DOHH2 (cell line): ENCODE measurements at regions not wholly inside any gene's neighbourhood (a gene's known extent, or its start where the extent isn't known, plus 50 kb on each side); places are given as distances from the start of the nearest gene placed in this dataset.

ENCODE experiments used
- CTCF ChIP-seq: fragments of 200-600 bp; sonication (generic); IDR thresholded peaks from one replicate; pipeline ENCODE4 v1.5.1; 2014; ENCODE audit warnings: antibody characterized with exemption, mild to moderate bottlenecking, low read depth, low read length; ENCODE audit not compliant: poor library complexity, severe bottlenecking
- EZH2phosphoT487 ChIP-seq: fragments of 200-600 bp; sonication (generic); IDR thresholded peaks from 2 replicates; pipeline ENCODE4 v1.6.1; 2017; ENCODE audit warnings: borderline replicate concordance, mild to moderate bottlenecking, antibody characterized with exemption, low read length, moderate library complexity, mixed read lengths

- TF ChIP-seq CTCF (no peak), EZH2phosphoT487 (no peak)
Measured at GRCh38 chr10:15444105-15445005, 73.3 kb upstream of the FAM171A1 start.
